ENCODE measurements at regions not wholly inside any gene's neighbourhood (a gene's known extent, or its start where the extent isn't known, plus 50 kb on each side); places are given as distances from the start of the nearest gene placed in this dataset.

DNA sequence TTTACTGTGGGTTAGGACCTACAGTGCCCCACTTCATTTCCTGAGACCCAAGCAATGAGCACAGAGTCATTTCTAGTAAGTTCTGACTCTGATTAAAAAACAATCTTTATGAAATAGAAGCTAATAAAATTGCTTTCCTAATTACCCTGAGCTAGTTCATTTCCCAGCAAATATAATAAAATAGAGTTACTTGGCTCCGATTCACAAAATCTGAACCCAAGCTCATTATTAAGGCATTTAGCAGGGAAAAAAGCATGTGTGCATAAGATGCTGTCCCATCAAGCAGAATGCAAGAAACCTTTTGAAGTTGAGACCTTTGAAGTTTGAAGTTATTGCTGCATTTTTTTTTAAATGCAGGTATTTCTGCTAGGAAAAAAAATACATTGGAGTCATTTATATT is 629.1 kb downstream of the BCL11A start:
- TF ChIP-seq, protein P1, sequence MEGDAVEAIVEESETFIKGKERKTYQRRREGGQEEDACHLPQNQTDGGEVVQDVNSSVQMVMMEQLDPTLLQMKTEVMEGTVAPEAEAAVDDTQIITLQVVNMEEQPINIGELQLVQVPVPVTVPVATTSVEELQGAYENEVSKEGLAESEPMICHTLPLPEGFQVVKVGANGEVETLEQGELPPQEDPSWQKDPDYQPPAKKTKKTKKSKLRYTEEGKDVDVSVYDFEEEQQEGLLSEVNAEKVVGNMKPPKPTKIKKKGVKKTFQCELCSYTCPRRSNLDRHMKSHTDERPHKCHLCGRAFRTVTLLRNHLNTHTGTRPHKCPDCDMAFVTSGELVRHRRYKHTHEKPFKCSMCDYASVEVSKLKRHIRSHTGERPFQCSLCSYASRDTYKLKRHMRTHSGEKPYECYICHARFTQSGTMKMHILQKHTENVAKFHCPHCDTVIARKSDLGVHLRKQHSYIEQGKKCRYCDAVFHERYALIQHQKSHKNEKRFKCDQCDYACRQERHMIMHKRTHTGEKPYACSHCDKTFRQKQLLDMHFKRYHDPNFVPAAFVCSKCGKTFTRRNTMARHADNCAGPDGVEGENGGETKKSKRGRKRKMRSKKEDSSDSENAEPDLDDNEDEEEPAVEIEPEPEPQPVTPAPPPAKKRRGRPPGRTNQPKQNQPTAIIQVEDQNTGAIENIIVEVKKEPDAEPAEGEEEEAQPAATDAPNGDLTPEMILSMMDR (IDR thresholded peaks at IDR 0.05), result no peak

DNA sequence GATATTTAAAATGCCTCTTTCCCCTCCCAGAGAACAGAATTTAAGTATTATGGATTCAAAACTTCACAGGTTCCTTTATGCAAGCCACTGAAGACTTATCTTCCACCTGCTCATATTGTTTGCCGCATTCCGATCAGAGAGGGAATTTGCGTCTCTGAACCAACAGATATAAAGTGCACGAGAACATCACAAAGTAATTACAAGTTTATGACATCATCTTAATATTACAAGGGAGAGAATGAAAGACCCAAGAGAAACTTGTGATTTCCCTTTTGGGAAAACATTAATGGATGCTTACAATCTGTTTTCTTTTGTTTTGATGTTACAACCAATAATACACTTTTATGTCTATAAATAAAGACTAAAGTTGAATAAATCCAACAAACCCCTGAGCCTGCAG is 631.0 kb downstream of the BCL11A start:
- TF ChIP-seq, protein P1 (IDR thresholded peaks at IDR 0.05), result no peak
- H3K4me3 ChIP-seq, result no peak overlapping the region
- no peak for DNase-seq
- H3K36me3 ChIP-seq, result no peaks in the 10 kb centered on the region
- H3K9ac ChIP-seq (ENCODE audit: low read depth in 2 of 2, low read length in 2 of 2), result no peak overlapping the region
- no peaks in the 10 kb centered on the region for H3K4me1 ChIP-seq
- intact Hi-C loops (cut with DNase I), result no loop called here
- no peaks in the 10 kb centered on the region for H3K9me3 ChIP-seq
- H3K27ac ChIP-seq, result no peak overlapping the region
- no peaks in the 10 kb centered on the region for H3K27me3 ChIP-seq

More for the DNA sequence above, 629.1 kb downstream of the BCL11A start:
- Histone ChIP-seq H3K36me3 (no peaks in the 10 kb centered on the region), H3K4me3 (no peak overlapping the region), H3K27me3 (no peaks in the 10 kb centered on the region), H3K27ac (no peak overlapping the region), H3K4me1 (no peaks in the 10 kb centered on the region), H3K9ac (ENCODE audit: low read depth in 2 of 2, low read length in 2 of 2) (no peak overlapping the region), H3K9me3 (no peaks in the 10 kb centered on the region)
- no peak for DNase-seq
- intact Hi-C loops (cut with DNase I), result no loop called here

DNA sequence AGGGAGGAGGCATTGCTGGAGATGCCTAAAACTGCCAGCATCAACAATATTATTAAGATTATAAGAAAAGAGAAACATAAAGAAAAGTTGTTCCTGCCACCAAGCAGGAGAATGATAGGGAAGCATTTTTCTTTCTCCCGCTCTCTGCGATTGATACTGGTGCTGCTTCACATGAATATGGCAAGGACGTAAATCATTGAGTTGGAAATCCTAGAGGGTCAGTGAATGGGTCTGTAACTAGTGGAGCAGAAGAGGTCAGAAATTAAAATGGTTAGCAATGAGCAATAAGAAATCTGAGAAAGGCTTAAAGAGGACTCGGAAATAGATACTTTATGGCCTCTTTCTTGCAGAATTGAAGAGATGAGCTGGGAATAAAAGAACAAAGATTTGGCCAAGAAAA is 631.7 kb downstream of the BCL11A start:
- TF ChIP-seq, protein P1 (IDR thresholded peaks at IDR 0.05), result no peak
- no peak overlapping the region for H3K27ac ChIP-seq
- no peaks in the 10 kb centered on the region for H3K27me3 ChIP-seq
- no peaks in the 10 kb centered on the region for H3K9me3 ChIP-seq
- H3K4me1 ChIP-seq, result no peaks in the 10 kb centered on the region
- H3K9ac ChIP-seq (ENCODE audit: low read depth in 2 of 2, low read length in 2 of 2), result no peak overlapping the region
- intact Hi-C loops (cut with DNase I), result no loop called here
- no peaks in the 10 kb centered on the region for H3K36me3 ChIP-seq
- H3K4me3 ChIP-seq, result no peak overlapping the region
- DNase-seq, result no peak

DNA sequence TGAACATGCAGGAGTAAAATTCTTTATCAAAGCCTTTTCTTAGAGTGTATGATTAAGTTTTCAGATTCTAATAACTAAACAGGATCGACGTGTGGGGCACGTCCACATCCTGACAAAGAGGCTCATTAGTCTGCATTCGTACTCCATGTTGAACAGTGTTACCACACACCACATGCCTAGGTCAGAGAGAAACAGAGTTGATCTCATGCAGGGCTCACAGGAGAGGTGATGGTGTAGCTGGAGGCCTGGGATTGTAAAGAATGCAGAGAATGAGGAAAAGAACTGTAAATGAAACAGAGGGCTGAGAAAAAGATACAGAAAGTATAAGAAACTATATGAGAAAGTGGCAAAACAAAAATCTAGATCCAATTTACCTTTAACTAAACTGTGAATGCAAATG is 632.5 kb downstream of the BCL11A start:
- intact Hi-C loops (cut with DNase I), result no loop called here
- no peak for DNase-seq

DNA sequence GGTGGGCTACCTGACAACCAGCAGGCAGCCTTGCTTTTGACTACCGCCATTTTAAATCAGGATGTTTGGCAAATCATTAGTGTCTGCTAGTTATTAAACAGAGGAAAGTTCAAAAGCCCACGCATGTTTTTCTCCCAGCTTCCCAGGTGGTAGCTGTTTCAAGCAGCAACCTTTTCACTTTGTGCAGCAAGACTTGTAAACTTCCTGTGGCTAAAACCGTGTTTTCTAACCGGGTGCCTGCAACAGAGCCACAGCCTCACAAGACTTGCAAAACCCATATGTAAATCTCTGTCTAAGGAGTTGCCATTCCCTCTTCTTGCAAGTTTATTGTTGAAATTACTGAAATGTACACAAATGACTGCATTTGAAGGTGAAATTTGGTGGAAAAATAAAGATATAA is 633.1 kb downstream of the BCL11A start:
- Histone ChIP-seq H3K27ac (no peak overlapping the region), H3K36me3 (no peaks in the 10 kb centered on the region), H3K27me3 (no peaks in the 10 kb centered on the region), H3K9me3 (no peaks in the 10 kb centered on the region), H3K9ac (ENCODE audit: low read depth in 2 of 2, low read length in 2 of 2) (no peak overlapping the region), H3K4me3 (no peak overlapping the region), H3K4me1 (no peaks in the 10 kb centered on the region)
- intact Hi-C loops (cut with DNase I), result no loop called here
- DNase-seq, result no peak
- TF ChIP-seq, protein P1 (IDR thresholded peaks at IDR 0.05), result no peak

More for the DNA sequence above, 632.5 kb downstream of the BCL11A start:
- H3K27ac ChIP-seq, result no peak overlapping the region
- no peaks in the 10 kb centered on the region for H3K4me1 ChIP-seq
- no peak overlapping the region for H3K9ac ChIP-seq (ENCODE audit: low read depth in 2 of 2, low read length in 2 of 2)
- TF ChIP-seq, protein P1 (IDR thresholded peaks at IDR 0.05), result no peak
- H3K4me3 ChIP-seq, result no peak overlapping the region
- no peaks in the 10 kb centered on the region for H3K27me3 ChIP-seq
- H3K9me3 ChIP-seq, result no peaks in the 10 kb centered on the region
- H3K36me3 ChIP-seq, result no peaks in the 10 kb centered on the region

DNA sequence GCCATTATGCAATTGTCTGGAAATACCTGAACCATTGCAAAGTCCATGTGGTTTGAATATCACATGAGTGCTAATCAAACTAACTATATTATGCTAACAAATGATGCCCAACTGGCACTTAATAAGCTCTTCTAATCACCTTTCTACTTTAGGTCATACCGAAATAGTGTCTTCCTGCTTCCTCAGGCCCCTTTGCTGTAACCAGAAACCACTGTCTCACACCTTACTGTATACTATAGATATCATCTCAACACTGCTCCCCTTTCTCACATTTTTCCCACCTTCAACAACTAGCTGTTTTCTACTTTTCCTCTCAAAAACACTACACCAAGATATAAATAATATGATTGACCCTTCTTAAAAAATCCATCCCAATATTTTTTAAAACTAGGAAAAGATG is 633.9 kb downstream of the BCL11A start:
- Histone ChIP-seq H3K4me3 (no peak overlapping the region), H3K36me3 (no peaks in the 10 kb centered on the region)
- no peak for DNase-seq

More for the DNA sequence above, 633.9 kb downstream of the BCL11A start:
- TF ChIP-seq, protein P1 (IDR thresholded peaks at IDR 0.05), result no peak
- Histone ChIP-seq H3K4me1 (no peaks in the 10 kb centered on the region), H3K27ac (no peak overlapping the region), H3K9ac (ENCODE audit: low read depth in 2 of 2, low read length in 2 of 2) (no peak overlapping the region), H3K27me3 (no peaks in the 10 kb centered on the region), H3K9me3 (no peaks in the 10 kb centered on the region)
- intact Hi-C loops (cut with DNase I), result no loop called here
